GM18519 (cell line): ENCODE measurements at regions not wholly inside any gene's neighbourhood (a gene's known extent, or its start where the extent isn't known, plus 50 kb on each side); places are given as distances from the start of the nearest gene placed in this dataset.
"Not testable (repeated sequence)": the region's sequence is repeated elsewhere in the genome, so short reads cannot be mapped to it uniquely, and the experiment has no call there.

Experiments
- ATAC-seq: cut with Tn5 transposase; IDR thresholded peaks from one replicate; pipeline ENCODE4 v1.9.1; 2021; ENCODE audit warnings: mild to moderate bottlenecking, moderate library complexity; ENCODE audit not compliant: unreplicated experiment, low FRiP score

GRCh38 chr5:18395126-18396110, 761.2 kb downstream of the TAF11L14 start:
- no peak for ATAC-seq

GRCh38 chr5:18397371-18397770, 763.1 kb downstream of the TAF11L14 start:
- no peak for ATAC-seq

- no peak for ATAC-seq
These were observed 763.6 kb downstream of the TAF11L14 start for GRCh38 chr5:18397891-18398290.

- not testable (repeated sequence) for ATAC-seq
These were observed 765.4 kb downstream of the TAF11L14 start for GRCh38 chr5:18399461-18400327.

GRCh38 chr5:18403141-18403540, 768.9 kb downstream of the TAF11L14 start:
- ATAC-seq = no peak

GRCh38 chr5:18403941-18404438, 769.7 kb downstream of the TAF11L14 start:
- no peak for ATAC-seq

GRCh38 chr5:18420711-18421110, 786.5 kb downstream of the TAF11L14 start:
- no peak for ATAC-seq

- ATAC-seq = no peak
These were observed 799.1 kb downstream of the TAF11L14 start for GRCh38 chr5:18433336-18433735.

- no peak for ATAC-seq
These were observed 803.9 kb downstream of the TAF11L14 start for GRCh38 chr5:18438126-18438525.

GRCh38 chr5:18455521-18455920, 821.3 kb downstream of the TAF11L14 start:
- no peak for ATAC-seq

- no peak for ATAC-seq
These were observed 823.0 kb downstream of the TAF11L14 start for GRCh38 chr5:18457255-18457654.

GRCh38 chr5:18461766-18462165, 827.5 kb downstream of the TAF11L14 start:
- no peak for ATAC-seq

GRCh38 chr5:18465833-18466681, 831.8 kb downstream of the TAF11L14 start:
- ATAC-seq = peak; percentile 80

GRCh38 chr5:18466731-18467130, 832.5 kb downstream of the TAF11L14 start:
- ATAC-seq = no peak

GRCh38 chr5:18471791-18472190, 837.5 kb downstream of the TAF11L14 start:
- ATAC-seq = not testable (repeated sequence)

- ATAC-seq = no peak
These were observed 849.2 kb downstream of the TAF11L14 start for GRCh38 chr5:18483451-18483850.

- no peak for ATAC-seq
These were observed 853.7 kb downstream of the TAF11L14 start for GRCh38 chr5:18487928-18488480.

GRCh38 chr5:18489703-18490102, 855.4 kb downstream of the TAF11L14 start:
- no peak for ATAC-seq

GRCh38 chr5:18491349-18491748, 857.1 kb downstream of the TAF11L14 start:
- no peak for ATAC-seq

- ATAC-seq = no peak
These were observed 860.9 kb downstream of the TAF11L14 start for GRCh38 chr5:18495157-18495556.
